G401 (cell line): ENCODE measurements at regions not wholly inside any gene's neighbourhood (a gene's known extent, or its start where the extent isn't known, plus 50 kb on each side); places are given as distances from the start of the nearest gene placed in this dataset.

Experiments
- DNase-seq: peaks from one replicate; pipeline ENCODE4 v3.0.0-alpha.2; 2015; ENCODE audit warnings: low spot score
- in situ Hi-C: cut with HindIII; loops from 2 replicates; pipeline ENCODE4 v1.10.0; 2016; ENCODE audit warnings: low sequenced_read_pairs, mixed read lengths

- in situ Hi-C loops: no loop called here
- no peak for DNase-seq
These were observed 1623.9 kb upstream of the ACVR2A start for GRCh38 chr2:146220957-146221356.

- in situ Hi-C loops: no loop called here
- no peak for DNase-seq
These were observed 1630.4 kb upstream of the ACVR2A start for GRCh38 chr2:146214394-146214929.

- no peak for DNase-seq
- in situ Hi-C loops: no loop called here
These were observed 1631.2 kb upstream of the ACVR2A start for GRCh38 chr2:146213674-146214073.

- DNase-seq: no peak
- in situ Hi-C loops: no loop called here
These were observed 1632.2 kb upstream of the ACVR2A start for GRCh38 chr2:146212602-146213001.

GRCh38 chr2:146209842-146210275 lies 1635.0 kb upstream of the ACVR2A start:
- in situ Hi-C loops: no loop called here

GRCh38 chr2:146207901-146208300 lies 1636.9 kb upstream of the ACVR2A start:
- in situ Hi-C loops: no loop called here
- DNase-seq: no peak

More at GRCh38 chr2:146209842-146210275, 1635.0 kb upstream of the ACVR2A start:
- DNase-seq: no peak

GRCh38 chr2:146207417-146207816 lies 1637.4 kb upstream of the ACVR2A start:
- no peak for DNase-seq
- in situ Hi-C loops: no loop called here

GRCh38 chr2:146203064-146203624 lies 1641.7 kb upstream of the ACVR2A start:
- in situ Hi-C loops: no loop called here

GRCh38 chr2:146193619-146194018 lies 1651.2 kb upstream of the ACVR2A start:
- in situ Hi-C loops: no loop called here
- no peak for DNase-seq

More at GRCh38 chr2:146203064-146203624, 1641.7 kb upstream of the ACVR2A start:
- DNase-seq: no peak

- DNase-seq: no peak
- in situ Hi-C loops: no loop called here
These were observed 1655.3 kb upstream of the ACVR2A start for GRCh38 chr2:146189541-146189940.

- DNase-seq: no peak
- in situ Hi-C loops: no loop called here
These were observed 1654.0 kb upstream of the ZEB2 start for GRCh38 chr2:146173934-146174333.

- in situ Hi-C loops: no loop called here
- no peak for DNase-seq
These were observed 1641.5 kb upstream of the ZEB2 start for GRCh38 chr2:146161256-146161882.

- no peak for DNase-seq
- in situ Hi-C loops: no loop called here
These were observed 1638.3 kb upstream of the ZEB2 start for GRCh38 chr2:146158072-146158674.

GRCh38 chr2:146147448-146148012 lies 1627.6 kb upstream of the ZEB2 start:
- in situ Hi-C loops: no loop called here
- DNase-seq: no peak

GRCh38 chr2:146143971-146144370 lies 1624.1 kb upstream of the ZEB2 start:
- in situ Hi-C loops: no loop called here

GRCh38 chr2:146138820-146139219 lies 1618.9 kb upstream of the ZEB2 start:
- in situ Hi-C loops: no loop called here
- DNase-seq: no peak

More at GRCh38 chr2:146143971-146144370, 1624.1 kb upstream of the ZEB2 start:
- no peak for DNase-seq

GRCh38 chr2:146135245-146135644 lies 1615.3 kb upstream of the ZEB2 start:
- in situ Hi-C loops: no loop called here
- no peak for DNase-seq

GRCh38 chr2:146131785-146132184 lies 1611.9 kb upstream of the ZEB2 start:
- in situ Hi-C loops: no loop called here
- DNase-seq: no peak

GRCh38 chr2:146131048-146131447 lies 1611.1 kb upstream of the ZEB2 start:
- in situ Hi-C loops: no loop called here
- no peak for DNase-seq

- in situ Hi-C loops: no loop called here
- no peak for DNase-seq
These were observed 1610.4 kb upstream of the ZEB2 start for GRCh38 chr2:146130290-146130689.
